Stimulated activated CD4-positive, alpha-beta T cell treated with anti-CD3 and anti-CD28 coated beads, Interleukin-1b, Interleukin-23, amount 100 ng/mL, for 48 hours (primary cell): ENCODE measurements at regions not wholly inside any gene's neighbourhood (a gene's known extent, or its start where the extent isn't known, plus 50 kb on each side); places are given as distances from the start of the nearest gene placed in this dataset.

Experiments used
- DNase-seq: peaks from one replicate; pipeline ENCODE4 v3.0.0-alpha.2; 2020

GRCh38 chr5:67273689-67274356 is 77.2 kb upstream of the CD180 start:
- DNase-seq: no peak

DNA sequence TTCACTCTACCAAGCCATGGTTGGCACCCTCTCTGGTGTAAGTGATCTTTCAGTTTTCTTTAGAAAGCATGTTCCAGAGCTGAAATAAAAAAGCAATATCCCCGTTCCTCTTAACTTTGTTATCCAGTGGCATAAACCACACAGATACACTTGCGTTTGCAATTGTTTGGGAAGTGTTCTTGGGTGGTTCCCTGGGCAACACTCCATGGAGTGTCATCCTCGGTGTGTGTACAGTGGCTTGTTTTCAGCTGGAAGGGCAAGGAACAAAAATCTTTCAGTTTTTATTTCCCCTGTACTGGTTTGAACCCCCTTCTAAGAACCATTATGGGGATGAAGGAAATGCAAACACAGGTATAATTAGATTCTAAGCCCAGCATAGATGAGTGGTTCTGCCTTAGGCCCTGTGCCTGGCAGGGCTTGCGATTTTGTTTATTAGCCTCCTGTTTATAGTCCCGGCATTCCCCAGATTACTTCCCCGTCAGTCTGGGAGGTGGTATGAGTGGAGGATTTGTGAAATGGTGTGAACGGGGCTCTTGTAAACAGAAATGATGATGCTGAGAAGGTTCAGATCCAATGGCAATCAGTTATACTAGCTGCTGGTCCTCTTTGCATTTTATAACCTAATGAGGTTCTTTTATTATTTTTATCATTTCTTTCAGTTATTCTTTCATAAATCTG is 76.0 kb upstream of the CD180 start:
- no peak for DNase-seq

- DNase-seq: no peak
These were observed 71.8 kb upstream of the CD180 start for GRCh38 chr5:67268231-67269021.

GRCh38 chr5:67267512-67268216 is 71.1 kb upstream of the CD180 start:
- no peak for DNase-seq

- DNase-seq: no peak
These were observed 70.2 kb upstream of the CD180 start for GRCh38 chr5:67266654-67267350.

- DNase-seq: no peak
These were observed 69.4 kb upstream of the CD180 start for GRCh38 chr5:67265951-67266350.

GRCh38 chr5:67263656-67264408 is 67.2 kb upstream of the CD180 start:
- DNase-seq: no peak

DNA sequence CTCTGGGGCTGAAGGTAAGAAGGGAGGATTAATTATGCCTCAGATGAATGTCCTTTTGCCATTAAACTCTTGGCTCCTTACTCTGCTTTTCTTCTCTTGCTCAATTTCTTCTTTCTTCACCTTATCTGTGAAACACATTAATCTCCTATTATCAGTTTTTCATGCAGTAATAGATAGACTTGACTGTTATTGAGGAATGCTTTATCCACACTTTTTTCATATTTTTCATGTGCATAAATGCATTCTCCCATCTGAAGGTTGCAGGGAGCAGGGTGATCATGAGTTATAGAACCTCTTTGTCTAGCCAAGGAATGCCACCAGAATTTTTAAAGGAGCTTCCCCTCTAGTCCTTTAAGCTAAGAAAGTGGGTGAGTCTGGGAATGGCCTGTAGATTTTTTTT is 66.4 kb upstream of the CD180 start:
- no peak for DNase-seq

- DNase-seq: no peak
These were observed 65.6 kb upstream of the CD180 start for GRCh38 chr5:67262206-67262605.

DNA sequence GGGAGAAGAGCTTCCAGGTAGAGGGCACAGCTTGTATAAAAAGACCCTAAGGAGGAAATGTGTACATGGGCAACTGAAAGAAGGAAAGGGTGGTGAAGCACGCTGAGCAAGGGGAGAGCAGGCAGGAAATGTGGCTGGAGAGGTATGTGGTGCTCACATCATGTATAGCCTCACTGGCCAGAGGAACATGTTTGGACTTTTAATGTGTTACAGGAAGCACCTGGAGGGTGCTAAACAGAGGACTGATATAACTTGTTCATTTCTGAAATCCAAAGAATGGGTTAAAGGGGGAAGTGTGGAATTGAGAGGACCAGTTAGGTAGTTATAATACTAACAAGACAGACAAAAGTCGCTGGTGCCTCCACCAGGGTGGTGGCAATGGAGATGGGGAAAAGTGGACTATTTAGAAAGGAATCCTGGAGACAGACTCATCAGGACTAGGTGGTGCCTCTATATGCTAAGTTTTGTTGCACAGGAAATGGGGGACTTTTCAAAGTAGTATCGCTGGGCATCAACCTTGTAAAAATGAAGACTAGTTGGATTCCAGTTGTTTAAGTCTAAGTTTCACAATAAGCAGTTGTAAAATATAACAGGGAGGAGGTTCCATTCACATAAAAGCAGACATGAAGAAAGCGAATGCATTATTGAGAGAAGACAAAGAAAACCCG is 63.1 kb upstream of the CD180 start:
- DNase-seq: no peak

DNA sequence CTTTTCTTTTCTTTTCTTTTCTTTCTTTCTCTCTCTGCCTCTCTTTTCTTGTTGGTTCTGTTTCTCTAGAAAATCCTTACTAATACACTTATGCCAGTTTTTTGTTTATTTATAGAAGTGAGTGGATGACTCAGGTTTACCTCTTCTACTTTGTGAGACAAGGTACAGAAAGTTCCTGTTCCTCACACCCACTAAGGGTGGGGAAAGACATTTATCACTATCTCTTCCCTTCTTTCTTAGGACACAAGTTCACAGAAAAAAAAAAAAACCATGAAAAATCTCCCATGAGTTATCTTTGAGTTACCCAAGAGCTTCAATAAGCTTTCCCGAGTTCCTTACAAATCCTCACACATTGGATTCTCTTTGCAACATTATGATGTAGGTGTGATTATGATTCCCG is 60.9 kb upstream of the CD180 start:
- DNase-seq: no peak

DNA sequence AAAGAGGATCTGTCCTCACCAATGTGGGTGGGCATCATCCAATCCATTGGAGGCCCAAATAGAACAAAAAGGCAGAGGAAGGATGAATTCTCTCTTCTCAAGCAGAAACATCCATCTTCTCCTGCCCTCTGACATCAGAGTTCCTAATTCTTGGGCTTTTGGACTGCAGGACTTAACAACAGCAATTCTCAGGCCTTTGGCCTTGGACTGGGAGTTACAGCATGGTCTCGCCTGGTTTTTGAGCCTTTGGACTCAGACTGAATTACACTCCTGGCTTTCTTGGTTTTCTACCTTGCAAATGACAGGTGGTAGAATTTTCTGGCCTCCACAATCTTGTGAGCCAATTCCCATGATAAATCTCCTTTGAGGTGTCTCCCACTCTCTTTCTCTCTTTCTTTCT is 60.5 kb upstream of the CD180 start:
- DNase-seq: no peak

DNA sequence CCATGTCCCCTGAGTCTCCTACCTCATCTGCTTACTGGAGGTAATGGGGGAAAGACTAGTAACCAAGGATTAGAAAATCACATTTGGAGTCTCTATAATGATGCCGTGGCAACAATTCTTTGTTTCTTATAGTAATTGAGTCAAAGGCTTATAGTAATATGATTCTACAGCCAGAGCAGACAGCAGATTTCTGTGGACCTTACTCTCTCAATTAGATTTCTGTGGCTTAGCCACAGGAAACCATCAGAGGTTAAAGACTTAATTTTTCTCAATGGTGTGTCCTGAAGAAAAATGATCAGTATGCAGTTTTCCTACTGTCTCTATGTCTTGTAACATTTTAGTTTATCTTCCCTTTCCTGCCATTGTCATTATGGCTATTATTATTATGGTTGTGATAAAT is 59.3 kb upstream of the CD180 start:
- DNase-seq: no peak

DNA sequence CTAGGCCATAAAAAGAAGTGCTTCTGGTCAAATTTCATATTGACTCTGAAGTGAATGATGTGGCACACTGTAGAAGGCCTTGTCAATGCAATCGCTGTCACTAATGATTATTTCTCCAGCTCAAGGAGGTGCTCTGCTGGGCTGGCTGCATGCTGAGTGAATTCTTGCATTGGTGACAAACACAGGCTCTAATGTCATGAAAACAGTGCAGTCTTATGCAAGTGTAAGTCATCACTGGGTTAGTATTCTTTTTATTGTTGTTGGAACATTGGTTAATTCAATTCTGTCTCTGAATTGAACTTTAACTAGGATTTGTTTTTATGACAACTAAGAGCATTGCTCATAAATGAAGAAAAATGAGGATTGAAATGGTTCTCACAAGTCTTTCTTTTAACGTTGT is 57.3 kb upstream of the CD180 start:
- no peak for DNase-seq

DNA sequence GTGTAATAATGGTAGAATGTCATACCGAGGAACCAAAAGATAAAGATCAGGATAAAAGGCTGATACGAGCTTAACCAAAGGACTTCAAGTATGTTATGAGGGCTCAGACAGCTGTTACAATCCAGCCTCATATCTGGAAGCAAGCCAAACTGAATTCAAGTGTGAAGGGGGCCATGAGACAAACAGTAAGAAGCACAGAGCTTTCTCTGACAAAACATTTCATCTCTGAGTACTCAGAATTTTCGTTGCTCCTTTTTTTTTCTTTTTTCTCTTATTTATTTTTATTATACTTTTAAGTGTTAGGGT is 52.9 kb upstream of the CD180 start:
- DNase-seq: no peak

DNA sequence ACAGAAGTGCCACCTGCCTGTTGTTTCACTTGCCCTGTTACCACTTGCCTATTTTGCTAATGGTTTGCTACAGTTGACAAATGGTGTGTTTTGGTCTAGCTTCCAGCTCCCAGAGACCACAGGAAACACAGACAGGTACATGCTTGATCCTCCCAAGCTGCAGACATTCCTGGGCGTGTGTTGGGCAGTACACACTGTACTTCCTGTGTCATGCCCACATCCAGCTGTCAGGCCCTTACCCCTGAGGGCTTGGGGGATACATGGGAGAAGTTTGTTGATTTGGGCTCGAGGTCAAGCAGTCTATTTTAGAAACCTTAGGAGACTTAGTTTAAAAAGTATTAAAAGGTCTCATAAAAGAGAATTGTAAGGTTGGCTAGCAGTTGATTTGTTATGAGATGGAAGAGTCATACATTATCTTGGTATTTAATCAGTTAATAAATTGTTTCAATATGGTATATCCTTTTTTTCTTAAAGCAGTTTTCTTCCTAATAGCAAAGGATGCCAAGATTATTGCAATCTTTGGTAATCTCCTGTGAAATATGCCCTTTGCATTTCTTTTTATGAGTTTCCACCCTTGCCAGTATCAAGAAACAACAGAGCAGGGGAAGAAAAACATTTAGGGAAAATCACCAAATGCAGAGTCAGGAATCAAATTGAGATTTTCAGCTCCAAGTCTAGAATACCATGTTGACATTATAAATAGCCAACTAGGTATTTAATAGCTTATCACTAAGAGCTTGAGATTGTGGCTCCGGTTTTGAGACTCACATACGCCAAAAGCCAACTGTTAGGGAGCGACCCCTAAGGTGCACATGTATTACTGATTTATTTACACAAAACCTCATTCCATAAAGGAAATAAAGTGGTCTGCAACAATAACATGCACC is 52.3 kb upstream of the CD180 start:
- DNase-seq: no peak

- no peak for DNase-seq
These were observed 50.1 kb upstream of the CD180 start for GRCh38 chr5:67246546-67247268.
